ENCODE measurements at regions not wholly inside any gene's neighbourhood (a gene's known extent, or its start where the extent isn't known, plus 50 kb on each side); places are given as distances from the start of the nearest gene placed in this dataset.
"Not testable (repeated sequence)": the region's sequence is repeated elsewhere in the genome, so short reads cannot be mapped to it uniquely, and the experiment has no call there.

DNA sequence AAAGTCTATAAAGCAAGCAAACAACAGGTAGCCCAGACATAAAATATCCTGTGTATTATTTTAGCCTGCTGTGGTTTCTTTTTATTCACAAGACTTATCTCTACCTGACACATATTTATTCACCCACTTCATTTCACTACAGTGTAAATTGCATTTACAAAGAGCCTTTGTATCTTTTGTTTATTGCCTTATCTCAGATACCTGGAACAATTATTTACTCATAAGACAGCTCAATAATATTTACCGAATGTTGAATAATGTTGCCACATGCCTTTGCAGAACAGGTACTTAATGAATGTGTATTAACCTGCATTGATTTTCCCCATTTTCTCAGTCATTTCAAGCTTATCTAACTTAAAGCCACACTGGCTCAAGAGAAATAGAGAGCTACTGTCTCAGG lies 603.6 kb downstream of the FBXO15 start:
- DNase-seq (ENCODE audit: low read depth) = no peak

GRCh38 chr18:73535990-73536389 lies 611.6 kb downstream of the FBXO15 start:
- no peak for DNase-seq (ENCODE audit: low read depth)

- no peak for DNase-seq (ENCODE audit: low read depth)
Observed at GRCh38 chr18:73535189-73535588, 612.4 kb downstream of the FBXO15 start.

DNA sequence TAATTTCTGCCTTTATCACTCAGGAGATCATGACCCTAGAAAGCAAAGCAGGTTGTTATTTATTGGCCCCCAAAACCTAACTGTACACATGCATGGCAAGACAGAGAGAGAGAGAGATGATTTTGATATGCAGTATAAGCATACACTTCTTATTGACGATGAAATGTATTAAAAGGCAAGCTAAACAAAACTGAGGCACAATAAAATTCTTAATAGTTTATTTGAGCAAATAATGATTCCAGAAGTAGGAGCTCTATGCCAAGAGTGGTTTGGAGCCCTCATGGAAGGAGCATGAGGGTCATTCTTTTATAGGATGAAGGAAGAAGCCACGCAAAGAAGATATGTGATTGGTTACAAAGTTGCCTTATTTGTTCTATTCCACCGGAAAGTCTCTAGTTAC lies 616.0 kb downstream of the FBXO15 start:
- no peak for DNase-seq (ENCODE audit: low read depth)

DNA sequence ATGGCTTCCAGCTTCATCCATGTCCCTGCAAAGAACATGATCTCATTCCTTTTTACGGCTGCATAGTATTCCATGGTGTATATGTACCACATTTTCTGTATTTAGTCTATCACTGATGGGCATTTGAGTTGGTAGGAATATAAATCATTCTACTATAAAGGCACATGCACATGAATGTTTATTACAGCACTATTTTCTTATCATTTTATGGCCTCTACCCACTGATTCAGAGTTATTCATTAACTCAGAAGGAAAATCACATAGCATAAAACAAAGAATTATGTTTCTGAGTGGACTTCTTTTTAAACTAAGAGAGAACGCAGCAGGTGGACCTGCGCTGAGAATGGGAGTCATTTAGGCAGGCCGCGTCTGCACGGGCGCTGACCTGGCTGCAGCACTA lies 619.6 kb downstream of the FBXO15 start:
- no peak for DNase-seq (ENCODE audit: low read depth)

DNA sequence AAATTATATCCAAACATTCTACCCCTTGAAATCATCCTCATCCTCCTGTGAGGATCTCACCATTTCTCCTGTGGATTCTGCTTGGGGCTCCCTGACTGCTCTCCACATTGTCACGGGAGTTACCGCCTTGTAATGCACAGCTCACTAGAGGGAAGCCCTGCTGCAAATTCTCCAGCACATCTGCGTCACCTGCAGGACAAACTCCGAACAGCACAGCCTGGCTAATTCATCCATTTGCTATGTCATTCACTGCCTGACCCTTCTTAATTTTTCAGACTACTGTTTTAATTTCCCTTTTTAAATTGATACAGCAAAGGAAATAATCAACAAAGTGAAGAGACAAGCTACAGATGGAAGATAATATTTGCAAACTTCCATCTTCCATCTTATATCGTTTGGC lies 627.4 kb downstream of the FBXO15 start:
- DNase-seq (ENCODE audit: low read depth) = no peak

DNA sequence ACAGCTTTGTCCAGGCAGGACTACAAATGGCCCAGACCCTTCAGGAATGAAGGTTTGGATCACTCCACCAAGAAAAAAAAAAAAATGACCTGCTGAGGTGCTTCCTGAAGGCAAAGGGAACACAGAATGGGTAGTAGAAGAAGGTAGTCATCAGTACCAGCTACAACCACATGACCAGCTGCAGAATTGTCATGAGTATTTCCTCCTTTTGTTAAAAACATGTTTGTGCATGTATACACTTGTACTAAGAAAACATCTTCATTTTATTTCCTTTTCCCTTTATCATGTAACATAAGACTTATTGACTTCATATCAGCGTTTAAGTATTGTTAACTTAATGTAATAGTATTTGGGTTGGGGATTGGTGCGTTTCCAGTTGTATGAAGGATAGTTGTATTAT lies 631.6 kb downstream of the FBXO15 start:
- DNase-seq (ENCODE audit: low read depth) = not testable (repeated sequence)

- DNase-seq (ENCODE audit: low read depth) = no peak
Observed at GRCh38 chr18:73514449-73514848, 633.2 kb downstream of the FBXO15 start.

DNA sequence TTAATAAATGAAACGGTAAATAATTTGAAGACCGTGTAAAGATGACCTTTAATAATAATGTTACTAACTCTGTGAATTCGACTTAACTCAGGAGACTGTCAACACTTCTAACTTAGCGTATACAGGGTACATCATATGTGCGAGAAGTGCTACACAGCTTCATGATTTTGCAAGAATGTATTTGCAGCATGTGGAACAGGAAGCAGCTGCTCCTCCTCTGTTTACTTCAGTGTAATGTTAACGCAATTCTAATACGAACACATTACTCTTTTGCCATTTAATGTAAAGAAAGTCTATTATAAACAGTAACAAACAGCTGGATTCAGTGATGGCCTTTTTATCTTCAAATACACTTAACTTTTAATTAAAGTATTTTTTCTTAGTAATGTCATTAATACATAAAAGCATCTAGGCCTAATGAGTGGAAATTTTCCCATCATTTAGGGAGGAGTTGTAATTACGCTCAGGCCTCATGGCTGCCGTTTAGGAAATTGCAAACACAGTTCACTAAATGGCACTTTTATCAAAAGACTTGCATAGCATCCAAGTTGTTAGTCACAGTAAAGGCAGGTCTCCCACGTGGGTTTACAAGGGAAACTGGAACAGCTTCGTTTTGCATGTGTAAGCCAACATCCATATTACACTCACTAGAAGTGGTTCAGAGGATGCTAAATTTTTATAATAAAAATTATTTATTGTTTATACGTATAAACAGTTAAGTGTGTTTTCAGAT lies 635.7 kb downstream of the FBXO15 start:
- DNase-seq (ENCODE audit: low read depth) = no peak

GRCh38 chr18:73509460-73509859 lies 638.2 kb downstream of the FBXO15 start:
- no peak for DNase-seq (ENCODE audit: low read depth)

GRCh38 chr18:73503326-73503725 lies 635.5 kb upstream of the NETO1 start:
- DNase-seq (ENCODE audit: low read depth) = no peak

GRCh38 chr18:73487966-73488365 lies 620.2 kb upstream of the NETO1 start:
- no peak for DNase-seq (ENCODE audit: low read depth)

GRCh38 chr18:73485166-73485565 lies 617.4 kb upstream of the NETO1 start:
- no peak for DNase-seq (ENCODE audit: low read depth)

DNA sequence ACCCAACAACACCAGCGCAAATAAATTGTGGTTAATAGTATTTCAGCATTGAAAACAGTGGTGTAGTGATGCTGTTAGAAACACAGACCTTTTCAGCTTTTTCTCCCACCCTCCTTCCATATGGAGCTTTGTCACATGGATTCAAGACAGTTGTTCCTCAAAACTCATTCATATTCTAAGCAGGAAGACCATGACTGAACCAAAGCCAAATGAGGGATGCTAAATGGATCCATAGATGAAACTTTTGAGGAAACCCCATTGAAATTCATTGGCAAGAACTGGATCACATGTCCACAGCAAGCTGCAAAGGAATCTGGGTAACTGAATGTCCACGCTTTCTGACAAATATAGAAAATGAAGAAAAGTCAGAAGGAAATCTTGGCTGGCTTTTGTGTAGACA lies 615.1 kb upstream of the NETO1 start:
- DNase-seq (ENCODE audit: low read depth) = no peak

DNA sequence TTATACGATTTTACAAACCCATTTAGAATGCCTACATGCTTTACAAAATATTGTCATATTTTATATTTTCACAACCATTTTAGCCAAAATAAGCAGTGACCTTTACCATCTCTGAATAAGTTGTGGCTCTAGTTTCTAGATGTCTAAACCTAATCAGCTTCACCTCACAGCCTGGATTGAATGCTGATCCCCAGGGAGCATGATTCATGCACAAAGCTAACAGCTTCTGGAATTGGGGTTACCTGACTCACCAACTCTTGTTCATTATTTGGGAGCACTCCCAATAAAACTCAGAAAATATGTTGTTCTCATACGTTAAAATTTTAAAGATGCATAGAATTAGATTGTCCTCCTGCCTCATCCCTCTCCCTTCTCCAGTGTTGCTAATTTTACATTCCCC lies 611.7 kb upstream of the NETO1 start:
- no peak for DNase-seq (ENCODE audit: low read depth)

DNA sequence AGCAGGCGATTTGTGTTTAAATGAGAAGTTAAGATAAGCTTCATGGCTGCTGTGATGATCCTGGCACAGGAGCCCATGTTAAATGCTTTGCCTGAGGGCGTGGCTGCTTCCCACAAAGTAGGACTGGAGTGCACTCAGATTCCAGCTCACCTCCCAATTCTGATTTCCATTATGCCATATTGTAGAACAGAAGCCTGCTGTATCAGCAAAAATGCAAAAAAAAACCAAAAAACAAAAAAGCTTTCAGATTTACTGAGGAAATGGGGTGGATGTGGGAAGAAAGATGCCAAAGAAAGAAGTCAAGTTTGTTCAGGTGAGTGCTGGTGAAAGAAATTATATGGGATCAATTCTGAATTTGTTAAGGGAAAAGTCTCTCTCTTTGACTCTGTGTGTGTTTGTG lies 610.4 kb upstream of the NETO1 start:
- DNase-seq (ENCODE audit: low read depth) = no peak

DNA sequence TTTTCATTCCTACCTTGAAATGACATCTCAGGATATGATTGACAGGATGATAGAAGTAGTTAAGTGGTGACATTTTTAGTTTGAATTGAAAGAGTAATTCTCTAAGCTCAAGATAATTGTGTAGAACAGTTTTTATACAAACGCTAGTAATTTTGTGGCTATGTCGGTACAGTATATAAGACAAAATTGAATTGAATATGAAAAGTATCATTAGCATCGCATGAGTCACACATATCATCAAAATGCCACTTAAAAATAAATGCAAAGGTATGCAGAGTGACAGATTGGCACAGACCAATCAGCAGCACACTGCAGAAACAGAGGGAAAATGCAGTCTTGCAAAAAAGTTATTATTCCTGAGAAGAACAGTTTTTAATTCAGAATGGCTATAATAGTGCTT lies 608.2 kb upstream of the NETO1 start:
- no peak for DNase-seq (ENCODE audit: low read depth)

GRCh38 chr18:73462092-73462491 lies 594.3 kb upstream of the NETO1 start:
- DNase-seq (ENCODE audit: low read depth) = no peak

DNA sequence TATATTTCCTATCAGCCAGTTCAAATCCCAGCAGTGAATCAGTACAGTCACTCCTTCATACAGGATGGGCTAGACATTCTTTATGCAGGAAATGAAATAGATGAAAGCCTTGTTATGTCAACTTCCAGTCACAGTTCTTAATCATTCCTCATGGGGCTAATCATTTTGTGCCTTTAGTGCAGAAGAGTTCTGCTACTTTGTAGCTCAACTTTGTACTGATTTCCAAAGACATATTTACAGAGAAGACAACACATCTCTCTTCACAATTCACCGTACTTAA lies 593.9 kb upstream of the NETO1 start:
- DNase-seq (ENCODE audit: low read depth) = no peak

GRCh38 chr18:73461038-73461779 lies 593.4 kb upstream of the NETO1 start:
- DNase-seq (ENCODE audit: low read depth) = no peak

DNA sequence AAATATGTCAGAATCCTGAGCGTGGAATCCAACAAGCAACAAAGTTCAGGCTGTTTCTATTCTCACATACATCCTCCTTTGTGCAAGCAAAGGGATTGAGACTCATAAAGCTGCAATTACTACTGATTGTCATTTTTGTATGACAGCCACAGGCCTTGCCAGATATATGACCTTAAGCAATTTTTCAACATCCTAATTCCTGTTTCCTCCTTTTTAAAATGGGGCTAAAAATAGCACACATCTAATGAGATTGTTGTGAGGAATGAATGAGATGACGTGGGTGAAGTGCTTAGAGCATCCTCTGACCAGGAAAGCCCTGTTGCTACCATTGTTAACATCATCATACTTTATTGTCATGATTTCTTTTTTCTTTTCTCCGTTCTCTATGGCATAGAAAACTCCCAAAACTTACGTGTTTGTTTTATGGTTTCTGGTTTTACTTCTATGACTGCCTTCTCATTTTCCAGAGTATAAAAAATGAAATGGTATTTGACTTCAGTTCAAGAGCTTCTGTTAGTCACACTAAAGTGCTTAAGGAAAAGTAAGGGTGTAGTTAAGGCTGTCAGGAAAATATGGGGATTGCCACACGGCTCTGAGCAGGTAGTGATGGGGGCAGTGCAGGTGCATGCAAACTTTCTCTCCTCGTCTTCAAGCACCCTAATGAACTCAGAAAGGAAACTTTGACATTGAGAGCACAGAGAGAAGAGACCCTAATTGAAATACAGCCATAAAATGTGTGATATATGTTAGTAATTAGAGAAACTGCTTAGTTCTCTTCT lies 590.6 kb upstream of the NETO1 start:
- DNase-seq (ENCODE audit: low read depth) = no peak

GRCh38 chr18:73456643-73457042 lies 588.9 kb upstream of the NETO1 start:
- no peak for DNase-seq (ENCODE audit: low read depth)

GRCh38 chr18:73452866-73453265 lies 585.1 kb upstream of the NETO1 start:
- no peak for DNase-seq (ENCODE audit: low read depth)
